ENCODE measurements at regions not wholly inside any gene's neighbourhood (a gene's known extent, or its start where the extent isn't known, plus 50 kb on each side); places are given as distances from the start of the nearest gene placed in this dataset.
"Not testable (repeated sequence)": the region's sequence is repeated elsewhere in the genome, so short reads cannot be mapped to it uniquely, and the experiment has no call there.

- not testable (repeated sequence) for DNase-seq, H3K27me3 ChIP-seq
Observed at GRCh38 chr7:65074959-65075358, 68.5 kb upstream of the ERV3-1 start.

DNA sequence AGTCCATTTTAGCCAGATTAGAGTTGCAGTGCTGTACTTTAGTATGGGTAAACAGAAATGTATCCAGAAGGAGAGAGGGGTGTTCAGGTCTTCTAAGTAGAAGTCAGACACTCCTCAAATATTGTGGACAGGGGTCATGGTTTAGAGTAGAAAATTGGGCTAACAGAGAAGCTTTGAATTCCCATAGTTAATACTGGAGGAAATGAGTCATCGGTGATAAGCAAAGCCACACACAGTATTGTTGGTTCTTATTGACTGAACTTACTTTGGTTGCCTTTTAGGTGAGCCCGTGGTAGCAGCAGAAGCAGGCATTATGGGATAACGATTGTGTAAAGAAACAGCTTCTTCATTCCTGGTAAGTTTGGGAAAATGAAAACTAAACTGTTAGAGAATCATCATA, 66.7 kb upstream of the ERV3-1 start:
- H3K27me3 ChIP-seq; H3K4me1 ChIP-seq; H3K36me3 ChIP-seq; H3K27ac ChIP-seq; DNase-seq; H3K4me3 ChIP-seq; H3K9me3 ChIP-seq (replicated peaks): not testable (repeated sequence)

More at GRCh38 chr7:65074959-65075358, 68.5 kb upstream of the ERV3-1 start:
- H3K4me1 ChIP-seq; H3K27ac ChIP-seq; H3K9me3 ChIP-seq (replicated peaks); H3K36me3 ChIP-seq; H3K4me3 ChIP-seq: not testable (repeated sequence)

- H3K27ac ChIP-seq; H3K9me3 ChIP-seq (replicated peaks); H3K27me3 ChIP-seq; H3K36me3 ChIP-seq; H3K4me3 ChIP-seq; DNase-seq; H3K4me1 ChIP-seq: not testable (repeated sequence)
Observed at GRCh38 chr7:65071854-65072431, 65.5 kb upstream of the ERV3-1 start.

- H3K9me3 ChIP-seq (replicated peaks); DNase-seq; H3K4me1 ChIP-seq; H3K27ac ChIP-seq; H3K36me3 ChIP-seq; H3K27me3 ChIP-seq; H3K4me3 ChIP-seq: not testable (repeated sequence)
Observed at GRCh38 chr7:65069476-65069875, 63.0 kb upstream of the ERV3-1 start.

DNA sequence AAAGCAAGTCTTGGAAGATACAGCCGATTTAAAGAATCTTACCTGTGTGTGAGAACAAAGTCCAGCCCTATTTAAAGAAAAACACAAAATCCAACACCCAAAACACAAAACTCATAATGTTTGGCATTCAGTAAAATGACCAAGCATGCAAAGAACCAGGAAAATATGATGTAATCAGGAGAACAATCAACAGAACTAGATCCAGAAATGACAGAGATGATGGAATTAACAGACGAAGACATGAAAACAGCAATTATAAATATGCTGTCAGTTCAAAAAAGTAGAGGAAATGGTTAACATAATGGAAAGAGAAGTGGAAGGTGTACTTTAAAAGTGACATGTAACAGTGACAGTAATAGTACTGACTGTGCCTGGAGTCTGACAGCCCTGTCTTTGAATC, 56.1 kb upstream of the ERV3-1 start:
- H3K36me3 ChIP-seq; H3K4me3 ChIP-seq; DNase-seq; H3K4me1 ChIP-seq; H3K27ac ChIP-seq; H3K9me3 ChIP-seq (replicated peaks); H3K27me3 ChIP-seq: not testable (repeated sequence)

DNA sequence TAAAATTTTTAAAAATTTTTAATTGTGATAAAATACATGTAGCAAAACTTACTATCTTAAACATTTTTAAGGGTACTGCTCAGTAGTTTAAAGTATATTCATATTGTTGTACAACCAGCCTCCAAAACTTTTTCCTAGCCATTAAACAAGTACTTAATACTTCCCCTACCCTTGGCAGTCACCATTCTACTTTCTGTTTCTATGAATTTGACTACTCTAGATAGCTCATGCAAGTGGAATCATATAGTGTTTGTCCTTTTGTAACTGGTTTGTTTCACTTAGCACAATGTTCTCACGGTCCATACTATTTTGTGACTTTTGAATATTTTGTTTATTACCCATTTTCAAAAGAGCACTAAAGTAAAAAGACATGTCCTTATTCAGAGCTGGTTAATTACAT, 52.8 kb upstream of the ERV3-1 start:
- not testable (repeated sequence) for H3K4me3 ChIP-seq; H3K4me1 ChIP-seq; H3K36me3 ChIP-seq; H3K9me3 ChIP-seq (replicated peaks); H3K27me3 ChIP-seq; DNase-seq; H3K27ac ChIP-seq
